NB4 (cell line): ENCODE measurements at regions not wholly inside any gene's neighbourhood (a gene's known extent, or its start where the extent isn't known, plus 50 kb on each side); places are given as distances from the start of the nearest gene placed in this dataset.

ENCODE experiments used
- DNase-seq: peaks from one replicate; pipeline ENCODE4 v3.0.0; 2010; ENCODE audit warnings: low read depth
- H3K4me3 ChIP-seq: one replicate; pipeline ENCODE4 v1.5.1; 2011; ENCODE audit warnings: mild to moderate bottlenecking, low read depth, low read length, moderate library complexity
- MYC ChIP-seq: IDR thresholded peaks from 2 replicates; pipeline ENCODE4 v1.6.1; 2011; ENCODE audit warnings: low read depth, low read length
- POLR2A ChIP-seq: IDR thresholded peaks from 2 replicates; pipeline ENCODE4 v1.6.1; 2011; ENCODE audit warnings: mild to moderate bottlenecking; ENCODE audit not compliant: insufficient read length; ENCODE audit errors: extremely low read depth
- TF ChIP-seq, protein P1 (sequence below): IDR thresholded peaks from 2 replicates; pipeline ENCODE4 v1.6.1; 2011; ENCODE audit warnings: low read depth, low read length
- TF ChIP-seq, protein P2 (sequence below): IDR thresholded peaks from one replicate; pipeline ENCODE4 v1.5.1; 2012; ENCODE audit warnings: low read depth, low read length

DNA sequence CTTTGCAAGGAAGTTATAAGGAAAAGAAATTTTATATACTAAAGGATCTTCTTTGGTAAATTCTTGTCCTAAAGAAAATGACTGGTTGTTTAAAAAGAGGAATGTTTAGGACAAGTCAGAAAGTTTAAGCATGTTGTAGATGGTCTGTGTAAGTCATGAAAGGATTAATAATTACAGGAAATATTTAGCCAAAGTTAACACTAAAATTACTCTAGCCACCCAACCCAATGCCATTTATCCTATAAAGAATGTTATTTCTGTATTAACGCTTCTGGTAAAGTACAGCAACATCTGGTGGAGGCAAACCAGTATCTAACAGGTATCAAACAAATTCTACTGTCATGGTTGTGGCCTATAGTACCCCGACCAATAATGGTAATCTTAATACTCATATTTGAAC lies 546.9 kb upstream of the PKDCC start:
- no peak for DNase-seq
- no peak overlapping the region for H3K4me3 ChIP-seq
- TF ChIP-seq, protein P1, sequence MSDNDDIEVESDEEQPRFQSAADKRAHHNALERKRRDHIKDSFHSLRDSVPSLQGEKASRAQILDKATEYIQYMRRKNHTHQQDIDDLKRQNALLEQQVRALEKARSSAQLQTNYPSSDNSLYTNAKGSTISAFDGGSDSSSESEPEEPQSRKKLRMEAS = no peak
- TF ChIP-seq POLR2A (no peak), MYC (no peak)
- TF ChIP-seq, protein P2, sequence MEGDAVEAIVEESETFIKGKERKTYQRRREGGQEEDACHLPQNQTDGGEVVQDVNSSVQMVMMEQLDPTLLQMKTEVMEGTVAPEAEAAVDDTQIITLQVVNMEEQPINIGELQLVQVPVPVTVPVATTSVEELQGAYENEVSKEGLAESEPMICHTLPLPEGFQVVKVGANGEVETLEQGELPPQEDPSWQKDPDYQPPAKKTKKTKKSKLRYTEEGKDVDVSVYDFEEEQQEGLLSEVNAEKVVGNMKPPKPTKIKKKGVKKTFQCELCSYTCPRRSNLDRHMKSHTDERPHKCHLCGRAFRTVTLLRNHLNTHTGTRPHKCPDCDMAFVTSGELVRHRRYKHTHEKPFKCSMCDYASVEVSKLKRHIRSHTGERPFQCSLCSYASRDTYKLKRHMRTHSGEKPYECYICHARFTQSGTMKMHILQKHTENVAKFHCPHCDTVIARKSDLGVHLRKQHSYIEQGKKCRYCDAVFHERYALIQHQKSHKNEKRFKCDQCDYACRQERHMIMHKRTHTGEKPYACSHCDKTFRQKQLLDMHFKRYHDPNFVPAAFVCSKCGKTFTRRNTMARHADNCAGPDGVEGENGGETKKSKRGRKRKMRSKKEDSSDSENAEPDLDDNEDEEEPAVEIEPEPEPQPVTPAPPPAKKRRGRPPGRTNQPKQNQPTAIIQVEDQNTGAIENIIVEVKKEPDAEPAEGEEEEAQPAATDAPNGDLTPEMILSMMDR = no peak

DNA sequence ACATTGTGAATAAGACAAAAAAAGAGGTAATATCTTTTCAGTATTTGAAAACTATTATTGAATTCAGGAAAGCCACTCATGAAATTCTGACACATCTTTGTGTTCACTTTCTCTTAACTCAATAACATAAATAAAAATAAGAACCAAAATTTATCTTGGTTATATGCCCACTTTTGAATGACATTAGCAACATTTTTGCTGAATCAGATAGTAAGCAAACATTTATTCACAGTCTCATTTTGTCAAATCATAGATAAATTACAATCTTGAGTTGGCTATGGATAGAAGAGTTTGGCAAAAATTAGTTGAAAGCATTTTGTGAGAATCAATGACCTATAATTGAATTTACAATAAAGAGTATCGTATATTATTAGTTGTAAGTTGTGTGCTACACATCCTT lies 545.1 kb upstream of the PKDCC start:
- DNase-seq = no peak
- TF ChIP-seq, protein P1 = no peak
- TF ChIP-seq MYC = no peak
- TF ChIP-seq, protein P2 = no peak
- no peak for TF ChIP-seq POLR2A
- no peak overlapping the region for H3K4me3 ChIP-seq

DNA sequence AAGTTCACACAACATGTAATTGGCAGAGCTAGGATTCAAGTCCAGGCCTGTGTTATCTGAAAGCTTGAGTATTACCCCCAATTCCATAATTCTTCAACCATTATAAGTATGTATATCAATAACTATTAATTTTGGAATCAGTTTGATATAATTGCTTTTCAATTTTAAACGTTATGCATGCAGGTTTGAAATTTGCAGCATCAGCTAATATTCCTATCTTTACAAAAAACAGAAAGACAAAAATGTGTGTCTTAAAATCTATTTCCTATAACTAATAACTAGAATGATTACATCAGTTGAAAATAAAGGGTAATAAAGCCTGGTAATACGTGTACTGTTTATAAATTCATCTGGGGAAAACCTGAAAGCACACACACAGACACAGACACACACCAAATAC lies 543.3 kb upstream of the PKDCC start:
- H3K4me3 ChIP-seq = no peak overlapping the region
- DNase-seq = no peak
- TF ChIP-seq MYC (no peak), POLR2A (no peak)
- TF ChIP-seq, protein P2 = no peak

DNA sequence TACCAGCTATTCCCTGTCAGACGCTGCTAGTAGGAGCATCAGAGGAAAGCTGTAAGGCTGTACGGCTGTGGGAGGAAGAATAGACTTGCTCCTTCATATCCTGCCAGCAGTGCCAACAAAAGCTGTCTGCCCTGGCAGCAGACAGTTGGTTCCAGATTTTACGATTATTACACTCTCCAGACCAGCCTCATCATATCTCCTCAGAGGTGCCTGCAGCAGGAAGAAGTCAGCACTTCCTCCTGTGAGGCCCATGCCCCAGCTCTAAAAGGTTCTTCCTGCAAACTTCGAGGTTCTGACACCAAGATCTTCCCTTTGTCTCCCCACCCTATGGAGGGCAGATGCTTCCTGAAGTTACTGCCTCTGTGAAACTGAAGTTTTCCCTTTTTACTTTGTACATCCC lies 537.7 kb upstream of the PKDCC start:
- no peak for DNase-seq
- H3K4me3 ChIP-seq = no peak overlapping the region
- TF ChIP-seq, protein P1 = no peak
- no peak for TF ChIP-seq MYC
- TF ChIP-seq POLR2A = no peak
- TF ChIP-seq, protein P2 = no peak

DNA sequence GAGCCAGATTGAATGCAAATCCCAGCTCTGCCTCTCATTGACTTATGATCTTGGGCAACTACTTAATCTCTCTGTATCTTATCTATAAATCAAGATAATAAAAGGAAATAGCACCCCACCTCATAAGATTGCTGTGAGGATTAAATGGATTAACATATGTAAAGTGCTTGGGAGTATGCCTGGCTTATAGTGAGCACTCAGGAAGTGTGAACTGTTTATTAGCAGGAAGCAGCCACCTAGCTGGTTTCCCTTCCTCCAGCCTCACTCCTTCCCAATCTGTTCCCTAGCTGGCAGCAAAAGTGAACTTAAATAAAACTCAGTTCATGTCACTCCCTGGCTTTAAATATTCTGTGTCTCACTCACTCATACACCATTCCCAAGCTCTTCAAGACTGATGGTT lies 526.6 kb upstream of the PKDCC start:
- TF ChIP-seq, protein P2 = no peak
- TF ChIP-seq POLR2A (no peak), MYC (no peak)
- TF ChIP-seq, protein P1 = no peak
- DNase-seq = no peak
- H3K4me3 ChIP-seq = no peak overlapping the region

DNA sequence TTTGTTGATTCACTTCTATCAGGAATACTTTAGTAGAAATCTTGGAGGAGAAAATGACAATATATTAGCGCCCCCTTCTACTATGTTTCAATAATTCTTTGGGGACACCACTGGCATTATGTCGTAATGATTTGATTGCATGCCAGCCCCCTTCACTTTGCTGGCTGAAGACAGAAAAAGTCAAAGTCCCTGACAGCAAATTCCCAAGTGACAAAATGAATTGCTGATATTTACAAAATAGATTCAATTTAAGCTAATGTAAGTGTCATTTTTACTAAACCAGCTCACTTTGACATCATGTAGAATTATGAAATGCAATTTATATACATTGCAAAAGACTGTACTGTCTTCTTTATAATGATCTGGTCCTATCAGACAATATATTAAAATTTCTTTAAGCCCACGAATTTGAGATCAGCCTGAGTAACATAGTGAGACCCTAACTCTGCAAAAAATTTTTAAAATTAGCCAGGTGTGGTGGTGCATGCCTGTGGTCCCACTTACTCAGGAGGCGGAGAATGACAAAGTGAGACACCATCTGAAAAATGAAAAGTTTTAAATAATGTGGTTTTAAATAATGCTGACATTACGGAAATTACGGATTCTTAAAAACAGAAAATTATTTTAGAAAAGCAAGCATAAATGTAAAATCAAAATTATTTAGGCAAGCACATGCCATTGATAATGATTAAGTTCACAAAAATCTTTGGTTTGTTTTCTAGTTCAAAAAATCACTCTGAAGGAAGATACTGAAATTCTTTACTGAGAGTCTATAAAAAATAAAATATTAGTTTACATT lies 520.1 kb upstream of the PKDCC start:
- H3K4me3 ChIP-seq = no peak overlapping the region
- no peak for TF ChIP-seq POLR2A
- TF ChIP-seq, protein P2 = no peak
- no peak for TF ChIP-seq MYC
- TF ChIP-seq, protein P1 = no peak
- DNase-seq = no peak
